Activated naive CD8-positive, alpha-beta T cell treated with anti-CD3 and anti-CD28 coated beads, Interleukin-2, amount 50 U/mL, for 24 hours (primary cell): ENCODE measurements at regions not wholly inside any gene's neighbourhood (a gene's known extent, or its start where the extent isn't known, plus 50 kb on each side); places are given as distances from the start of the nearest gene placed in this dataset.

Experiments
- ATAC-seq: fragments of 150-1000 bp; cut with Tn5 transposase; one replicate; pipeline ENCODE4 v1.10.0; 2021
- DNase-seq: peaks from one replicate; pipeline ENCODE4 v3.0.0; 2021
- H3K27ac Mint-ChIP-seq: one replicate; pipeline ENCODE4 v1.8.0; 2021; ENCODE audit warnings: mild to moderate bottlenecking, mixed read lengths
- H3K27me3 Mint-ChIP-seq: one replicate; pipeline ENCODE4 v1.8.0; 2021; ENCODE audit warnings: mixed read lengths
- H3K36me3 Mint-ChIP-seq: one replicate; pipeline ENCODE4 v1.8.0; 2021; ENCODE audit warnings: low read depth, mixed read lengths
- H3K4me1 Mint-ChIP-seq: one replicate; pipeline ENCODE4 v1.8.0; 2021; ENCODE audit warnings: mixed read lengths
- H3K4me3 Mint-ChIP-seq: one replicate; pipeline ENCODE4 v1.8.0; 2021; ENCODE audit warnings: mild to moderate bottlenecking, moderate library complexity, mixed read lengths
- H3K9me3 Mint-ChIP-seq: one replicate; pipeline ENCODE4 v1.8.0; 2021; ENCODE audit warnings: mixed read lengths

DNA sequence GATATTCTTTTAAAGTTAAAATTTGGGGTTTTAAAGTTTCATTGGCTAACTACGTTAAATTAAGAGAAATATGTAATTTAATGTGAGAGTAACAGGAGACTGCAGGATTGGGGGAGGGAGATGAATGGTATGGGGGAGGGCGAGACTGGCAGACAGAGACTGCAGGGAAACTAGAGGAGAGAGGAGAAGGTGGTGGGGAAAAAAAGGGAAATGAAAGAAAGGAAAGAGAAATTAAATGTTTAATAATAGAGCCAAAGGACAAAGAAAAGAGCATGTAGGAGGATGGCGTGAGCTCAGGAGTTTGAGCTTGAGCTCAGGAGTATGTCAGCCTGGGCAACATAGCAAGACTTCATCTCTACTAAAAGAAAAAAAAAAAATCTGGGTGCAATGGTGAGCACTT is 115.9 kb downstream of the RFC3 start:
- DNase-seq (no peak), ATAC-seq (no peak)
- no peaks in the 10 kb centered on the region for H3K9me3 Mint-ChIP-seq
- no peak overlapping the region for H3K27ac Mint-ChIP-seq
- no peaks in the 10 kb centered on the region for H3K4me1 Mint-ChIP-seq
- H3K36me3 Mint-ChIP-seq, result no peaks in the 10 kb centered on the region
- no peaks in the 10 kb centered on the region for H3K27me3 Mint-ChIP-seq
- H3K4me3 Mint-ChIP-seq, result no peak overlapping the region

DNA sequence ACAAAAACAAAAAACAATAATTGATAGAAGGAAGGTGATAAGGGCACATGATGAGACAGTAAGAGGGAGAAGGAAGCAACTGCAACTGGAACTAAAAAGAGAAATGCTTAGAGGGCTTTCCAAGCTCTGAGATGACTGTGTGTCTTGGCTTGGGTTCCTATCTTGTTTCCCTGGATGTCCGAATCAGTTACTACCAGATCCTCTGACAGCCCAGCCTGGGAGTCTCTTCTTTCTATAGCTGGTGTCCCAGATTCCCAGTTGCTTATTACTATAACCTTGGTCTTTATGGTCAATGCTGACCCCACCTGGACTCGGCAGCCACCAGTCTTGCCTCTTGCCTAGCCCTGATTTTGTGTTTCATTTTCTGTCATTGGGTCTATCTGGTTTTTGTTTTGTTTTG is 116.4 kb downstream of the RFC3 start:
- H3K27ac Mint-ChIP-seq, result no peak overlapping the region
- no peak for DNase-seq
- H3K27me3 Mint-ChIP-seq, result no peaks in the 10 kb centered on the region
- no peaks in the 10 kb centered on the region for H3K9me3 Mint-ChIP-seq
- H3K4me1 Mint-ChIP-seq, result no peaks in the 10 kb centered on the region
- H3K4me3 Mint-ChIP-seq, result no peak overlapping the region
- H3K36me3 Mint-ChIP-seq, result no peaks in the 10 kb centered on the region
- ATAC-seq, result no peak

DNA sequence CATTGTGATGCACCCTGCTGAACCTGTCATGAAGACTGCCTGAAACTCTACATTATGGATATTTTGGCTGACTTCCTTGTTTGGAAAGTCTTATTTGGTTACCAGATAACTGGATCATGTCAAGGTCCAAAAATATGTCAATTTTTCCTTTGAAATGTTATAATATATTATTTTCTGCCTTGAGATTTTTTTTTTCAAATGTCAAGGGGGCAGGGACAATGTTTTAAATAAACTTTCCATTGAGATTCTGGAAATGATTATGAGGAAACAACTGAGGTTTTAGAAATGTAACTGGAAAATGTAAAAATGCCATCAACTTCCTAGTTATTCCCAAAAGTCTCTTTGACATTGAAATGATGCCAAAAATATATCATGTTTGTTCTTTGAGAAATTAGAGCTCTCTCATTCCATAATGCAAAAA is 117.0 kb downstream of the RFC3 start:
- H3K4me3 Mint-ChIP-seq, result no peak overlapping the region
- H3K4me1 Mint-ChIP-seq, result no peaks in the 10 kb centered on the region
- no peaks in the 10 kb centered on the region for H3K36me3 Mint-ChIP-seq
- no peaks in the 10 kb centered on the region for H3K27me3 Mint-ChIP-seq
- DNase-seq (no peak), ATAC-seq (no peak)
- H3K9me3 Mint-ChIP-seq, result no peaks in the 10 kb centered on the region
- H3K27ac Mint-ChIP-seq, result no peak overlapping the region

DNA sequence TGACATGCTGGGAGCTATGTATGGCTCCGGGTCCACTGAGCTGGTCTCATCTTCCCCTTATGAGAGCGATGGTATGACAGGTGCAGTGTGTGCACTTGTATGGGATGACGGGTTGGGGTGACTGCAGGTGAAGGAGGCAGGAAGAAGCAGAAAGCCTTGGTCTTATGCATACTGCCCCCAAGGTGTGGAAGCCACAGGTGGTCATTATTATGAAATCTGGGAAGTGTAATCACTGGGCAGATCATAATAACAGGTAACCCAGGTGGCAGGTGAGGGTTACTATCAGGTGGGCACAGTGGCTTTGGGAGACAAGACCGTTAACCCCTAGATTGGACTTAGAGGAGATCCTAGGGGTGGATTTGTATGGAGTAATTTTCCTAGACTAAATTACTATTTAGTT is 118.0 kb downstream of the RFC3 start:
- Mint-ChIP-seq H3K27me3 (no peaks in the 10 kb centered on the region), H3K9me3 (no peaks in the 10 kb centered on the region), H3K4me1 (no peaks in the 10 kb centered on the region), H3K4me3 (no peak overlapping the region), H3K27ac (no peak overlapping the region), H3K36me3 (no peaks in the 10 kb centered on the region)
- DNase-seq, result no peak
- ATAC-seq, result no peak

DNA sequence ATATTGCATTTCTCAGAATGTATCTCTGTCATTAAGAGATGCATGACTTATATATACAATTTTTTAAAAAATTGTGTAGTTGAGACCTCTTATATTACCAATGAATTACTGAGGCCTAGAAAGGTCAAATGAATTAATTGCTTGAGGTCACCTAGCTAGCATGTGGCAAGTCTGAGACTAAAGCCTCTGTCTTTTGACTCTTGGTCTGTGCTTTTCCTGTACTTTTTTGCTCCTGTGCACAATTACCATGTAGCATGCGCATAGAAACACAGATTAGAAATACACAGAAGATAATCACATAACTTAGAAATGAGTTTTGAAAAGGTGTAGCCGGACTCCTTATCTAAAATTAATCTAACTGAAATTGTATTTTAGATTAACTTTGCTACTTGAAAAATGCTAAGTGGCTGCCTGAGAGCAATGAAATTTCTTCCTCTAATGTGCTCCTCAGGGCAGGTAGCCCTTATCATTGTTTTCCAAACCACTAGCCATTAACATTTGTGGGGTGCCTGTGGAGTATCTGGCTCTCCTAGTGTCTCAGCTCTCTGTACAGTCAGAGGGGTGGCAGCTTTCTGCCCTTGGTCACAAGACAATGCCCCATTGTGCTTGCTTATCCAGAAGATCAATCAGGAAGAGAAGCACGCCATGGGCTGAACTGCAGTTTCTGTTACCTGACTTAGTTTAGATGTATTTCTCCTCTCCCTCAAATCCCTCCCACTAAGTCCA is 119.6 kb downstream of the RFC3 start:
- DNase-seq, result no peak
- no peaks in the 10 kb centered on the region for H3K36me3 Mint-ChIP-seq
- no peaks in the 10 kb centered on the region for H3K9me3 Mint-ChIP-seq
- no peak overlapping the region for H3K4me3 Mint-ChIP-seq
- no peak overlapping the region for H3K27ac Mint-ChIP-seq
- no peaks in the 10 kb centered on the region for H3K27me3 Mint-ChIP-seq
- ATAC-seq, result no peak
- H3K4me1 Mint-ChIP-seq, result no peaks in the 10 kb centered on the region

DNA sequence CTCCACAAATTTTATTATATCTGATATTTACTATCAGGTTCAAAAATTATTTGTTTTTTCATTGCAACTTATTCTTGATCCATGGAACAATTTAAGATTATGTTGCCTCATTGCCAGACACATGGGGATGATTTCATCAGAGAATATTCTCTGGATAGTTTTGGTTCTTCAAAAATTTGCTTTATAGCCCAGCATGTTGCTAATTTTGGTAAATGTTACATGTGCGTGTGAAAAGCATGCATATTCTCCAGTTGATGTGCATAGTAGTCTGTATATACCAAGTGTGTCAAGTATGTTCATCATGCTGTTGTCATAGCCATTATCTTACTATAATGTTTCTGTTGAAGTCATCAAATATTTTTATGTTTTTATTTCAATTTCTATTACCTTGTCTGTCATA is 122.3 kb downstream of the RFC3 start:
- ATAC-seq (no peak), DNase-seq (no peak)
- Mint-ChIP-seq H3K36me3 (no peaks in the 10 kb centered on the region), H3K27me3 (no peaks in the 10 kb centered on the region), H3K4me3 (no peak overlapping the region), H3K27ac (no peak overlapping the region), H3K9me3 (no peaks in the 10 kb centered on the region), H3K4me1 (no peaks in the 10 kb centered on the region)

DNA sequence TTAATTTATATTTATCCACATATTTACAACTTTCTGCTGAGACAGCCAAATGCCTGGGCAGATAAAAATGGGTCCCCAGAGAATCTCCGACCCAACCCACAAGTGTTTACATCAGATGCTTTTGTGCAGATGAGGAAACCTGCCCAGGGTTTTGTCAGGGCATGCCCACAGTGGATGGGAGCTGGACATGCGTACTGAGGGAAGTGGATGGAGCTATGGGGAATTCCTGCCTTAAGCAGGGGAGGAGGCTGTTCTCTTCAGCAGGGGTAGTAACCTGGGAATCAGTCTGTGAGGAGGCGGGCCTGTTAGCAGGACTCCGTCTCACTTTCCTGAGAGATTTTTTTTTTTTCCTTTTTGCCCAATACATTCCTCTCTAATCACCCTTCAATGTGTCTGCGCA is 122.9 kb downstream of the RFC3 start:
- Mint-ChIP-seq H3K4me1 (no peaks in the 10 kb centered on the region), H3K27ac (no peak overlapping the region), H3K36me3 (no peaks in the 10 kb centered on the region), H3K4me3 (no peak overlapping the region), H3K27me3 (no peaks in the 10 kb centered on the region), H3K9me3 (no peaks in the 10 kb centered on the region)
- DNase-seq, result no peak
- ATAC-seq, result no peak

DNA sequence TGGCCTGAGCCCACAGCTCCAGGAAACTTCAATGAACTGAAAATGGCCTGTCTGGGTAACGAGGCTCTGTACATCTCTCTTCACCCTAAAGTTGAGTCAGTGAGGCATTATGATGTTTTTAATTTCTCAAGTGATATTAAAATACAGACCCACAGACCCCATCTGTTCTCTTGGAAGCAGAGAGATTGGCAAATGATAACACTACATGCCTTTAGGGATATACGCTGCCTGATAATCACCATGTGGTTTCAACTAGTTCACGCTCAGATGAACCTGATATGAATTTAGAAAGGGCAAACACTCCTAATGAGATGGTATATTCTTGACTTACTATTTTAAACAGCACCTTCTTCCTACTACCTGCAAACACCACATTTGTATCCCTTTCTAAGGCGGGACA is 127.5 kb downstream of the RFC3 start:
- ATAC-seq (no peak), DNase-seq (no peak)
- no peaks in the 10 kb centered on the region for H3K9me3 Mint-ChIP-seq
- no peaks in the 10 kb centered on the region for H3K27me3 Mint-ChIP-seq
- no peaks in the 10 kb centered on the region for H3K36me3 Mint-ChIP-seq
- H3K4me3 Mint-ChIP-seq, result no peak overlapping the region
- H3K27ac Mint-ChIP-seq, result no peak overlapping the region
- H3K4me1 Mint-ChIP-seq, result no peaks in the 10 kb centered on the region

DNA sequence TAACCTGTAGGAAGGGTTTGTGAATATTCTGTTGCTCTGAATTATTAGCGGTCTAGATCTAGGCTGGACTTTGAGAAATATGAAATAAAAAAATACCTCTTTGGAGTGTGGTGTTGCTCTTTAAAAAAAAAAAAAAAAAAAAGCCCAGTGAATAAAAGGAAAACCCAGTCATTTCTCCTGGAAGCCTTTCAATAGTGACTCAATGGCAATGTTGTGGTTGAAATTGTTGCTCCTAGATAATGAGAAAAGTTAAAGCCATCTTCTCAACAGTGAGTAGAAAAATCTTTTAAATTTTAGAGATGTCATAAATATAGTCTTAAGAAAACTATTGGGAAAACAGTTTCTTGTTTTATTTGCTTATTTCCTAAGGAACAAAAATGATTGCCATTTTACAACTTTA is 135.3 kb downstream of the RFC3 start:
- Mint-ChIP-seq H3K27me3 (no peaks in the 10 kb centered on the region), H3K4me1 (no peaks in the 10 kb centered on the region), H3K4me3 (no peak overlapping the region), H3K9me3 (no peaks in the 10 kb centered on the region), H3K27ac (no peak overlapping the region), H3K36me3 (no peaks in the 10 kb centered on the region)
- no peak for ATAC-seq
- DNase-seq, result no peak

DNA sequence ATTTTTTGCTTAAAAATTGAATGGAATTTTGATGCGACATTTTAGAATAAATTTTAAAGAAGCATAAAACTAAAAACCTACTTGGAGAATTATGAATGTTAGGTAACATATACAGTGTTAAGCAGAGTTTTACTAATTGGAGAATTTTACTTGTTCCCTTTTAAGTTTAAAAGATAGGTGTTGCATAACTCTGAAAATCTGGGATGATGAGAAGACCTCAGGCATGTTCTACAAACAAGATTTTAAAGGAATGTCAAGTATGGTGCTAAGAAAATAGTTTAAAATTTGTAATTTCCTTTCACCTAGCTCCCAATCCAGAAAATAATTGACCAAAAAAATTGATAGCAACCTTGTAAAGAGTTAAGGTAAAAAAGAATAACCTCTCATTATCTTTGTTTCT is 135.8 kb downstream of the RFC3 start:
- no peak overlapping the region for H3K4me3 Mint-ChIP-seq
- H3K27me3 Mint-ChIP-seq, result no peaks in the 10 kb centered on the region
- DNase-seq, result no peak
- H3K4me1 Mint-ChIP-seq, result no peaks in the 10 kb centered on the region
- no peaks in the 10 kb centered on the region for H3K36me3 Mint-ChIP-seq
- ATAC-seq, result no peak
- H3K9me3 Mint-ChIP-seq, result no peaks in the 10 kb centered on the region
- H3K27ac Mint-ChIP-seq, result no peak overlapping the region

DNA sequence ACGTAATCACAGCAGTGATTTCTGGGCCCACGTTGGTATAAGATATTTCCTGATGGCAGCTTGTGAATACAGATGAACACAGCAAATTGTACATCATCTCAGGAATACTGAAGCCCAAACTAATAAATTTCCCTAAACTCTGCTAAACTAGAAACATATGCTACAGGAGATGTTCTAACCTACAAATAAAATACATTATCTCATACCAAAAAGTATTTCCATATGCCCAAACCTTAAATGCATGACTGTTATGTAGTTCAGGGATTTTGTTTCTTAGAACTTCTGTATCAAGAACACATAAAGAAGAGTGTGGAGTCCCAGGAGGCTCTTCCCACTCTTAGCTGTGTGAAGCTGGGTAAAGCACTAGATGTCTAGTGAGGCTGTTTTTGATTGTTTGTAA is 138.4 kb downstream of the RFC3 start:
- Mint-ChIP-seq H3K9me3 (no peaks in the 10 kb centered on the region), H3K27me3 (no peaks in the 10 kb centered on the region), H3K4me1 (no peaks in the 10 kb centered on the region), H3K4me3 (no peak overlapping the region), H3K36me3 (no peaks in the 10 kb centered on the region), H3K27ac (no peak overlapping the region)
- no peak for ATAC-seq
- no peak for DNase-seq

DNA sequence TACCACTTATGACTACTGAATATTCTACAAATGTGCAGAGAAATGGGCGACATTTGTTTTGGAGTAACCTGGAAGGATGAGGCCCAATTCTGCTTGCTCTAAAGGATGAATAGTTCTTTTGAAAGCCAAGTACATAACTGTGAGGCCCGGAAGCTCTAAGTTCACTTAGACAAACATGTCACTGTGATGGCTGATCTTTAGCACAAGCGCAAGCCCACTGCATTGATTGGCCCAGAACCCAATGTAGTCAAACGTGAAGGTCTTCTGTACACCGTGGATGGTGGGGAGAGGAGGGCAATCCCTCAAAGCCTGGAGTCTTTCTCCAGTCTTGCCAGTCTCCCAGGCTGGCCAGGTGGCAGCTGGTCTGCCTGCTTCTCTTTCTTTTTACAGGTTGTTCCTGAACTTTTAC is 139.6 kb downstream of the RFC3 start:
- H3K36me3 Mint-ChIP-seq, result no peaks in the 10 kb centered on the region
- no peaks in the 10 kb centered on the region for H3K27me3 Mint-ChIP-seq
- no peak overlapping the region for H3K27ac Mint-ChIP-seq
- no peak overlapping the region for H3K4me3 Mint-ChIP-seq
- H3K9me3 Mint-ChIP-seq, result no peaks in the 10 kb centered on the region
- no peak for ATAC-seq
- no peaks in the 10 kb centered on the region for H3K4me1 Mint-ChIP-seq
- DNase-seq, result no peak

DNA sequence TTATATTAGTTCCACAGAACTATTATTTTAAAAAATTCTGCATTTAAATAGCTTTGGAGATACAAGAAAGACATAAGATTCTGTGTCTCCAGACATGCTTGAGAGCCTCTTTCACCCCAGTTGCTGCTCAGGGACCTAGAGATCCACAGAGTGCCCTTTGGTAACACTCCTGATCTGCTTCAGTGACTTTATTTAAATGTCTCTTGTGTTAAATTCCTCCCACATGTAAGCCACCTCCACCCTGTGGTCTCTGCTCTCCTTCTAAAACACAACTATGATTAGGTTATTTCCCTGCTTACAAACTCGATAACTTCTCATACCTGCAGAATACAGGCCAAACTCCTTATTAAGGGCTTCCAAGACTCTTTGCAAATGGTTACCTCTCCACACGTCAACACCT is 141.0 kb downstream of the RFC3 start:
- H3K27ac Mint-ChIP-seq, result no peak overlapping the region
- H3K4me1 Mint-ChIP-seq, result no peaks in the 10 kb centered on the region
- H3K27me3 Mint-ChIP-seq, result no peaks in the 10 kb centered on the region
- H3K9me3 Mint-ChIP-seq, result no peaks in the 10 kb centered on the region
- H3K4me3 Mint-ChIP-seq, result no peak overlapping the region
- no peaks in the 10 kb centered on the region for H3K36me3 Mint-ChIP-seq
- ATAC-seq (no peak), DNase-seq (no peak)

DNA sequence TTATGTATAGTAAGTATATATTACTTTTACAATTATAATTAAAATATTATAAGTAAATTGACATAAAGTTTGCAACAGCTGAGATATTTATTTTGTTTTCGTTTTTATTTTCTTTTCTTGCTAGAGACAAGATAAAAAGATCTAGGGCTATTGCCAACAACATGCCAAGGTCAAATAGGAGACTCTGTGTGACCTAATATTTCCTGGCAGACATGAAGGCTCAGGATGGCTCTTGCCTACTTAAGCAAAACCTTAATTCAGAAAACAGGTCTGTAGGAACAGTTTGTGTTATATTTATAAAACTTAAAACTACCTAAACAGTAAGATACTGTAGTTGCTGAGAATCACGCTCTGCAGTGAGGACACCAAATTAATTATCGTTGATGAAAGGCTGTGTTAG is 145.2 kb downstream of the RFC3 start:
- ATAC-seq, result no peak
- Mint-ChIP-seq H3K4me1 (no peaks in the 10 kb centered on the region), H3K9me3 (peaks cover 3% of the 10 kb centered on the region), H3K4me3 (no peak overlapping the region), H3K27ac (no peak overlapping the region), H3K27me3 (no peaks in the 10 kb centered on the region), H3K36me3 (no peaks in the 10 kb centered on the region)
- no peak for DNase-seq

DNA sequence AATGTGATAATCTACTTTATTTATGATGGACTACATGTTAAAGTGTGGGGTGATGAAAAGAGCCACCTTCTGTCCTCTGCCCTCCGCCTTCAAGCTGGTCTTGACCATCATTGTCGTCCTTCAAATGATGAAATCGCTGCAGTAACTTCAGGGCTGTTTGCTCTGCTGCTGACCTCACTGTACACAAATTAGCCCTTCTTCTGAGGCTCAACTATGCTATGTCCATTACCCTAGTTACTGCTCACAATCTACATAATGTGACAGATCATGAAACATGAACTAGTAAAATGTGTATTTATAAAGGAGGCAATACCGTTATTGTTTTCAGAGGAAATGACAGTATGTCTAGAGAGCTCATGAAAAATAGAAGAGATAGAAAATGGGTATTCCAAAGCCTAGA is 145.9 kb downstream of the RFC3 start:
- peaks cover 3% of the 10 kb centered on the region for H3K9me3 Mint-ChIP-seq
- H3K4me1 Mint-ChIP-seq, result no peaks in the 10 kb centered on the region
- no peak overlapping the region for H3K4me3 Mint-ChIP-seq
- no peaks in the 10 kb centered on the region for H3K27me3 Mint-ChIP-seq
- no peak overlapping the region for H3K27ac Mint-ChIP-seq
- DNase-seq (no peak), ATAC-seq (no peak)
- no peaks in the 10 kb centered on the region for H3K36me3 Mint-ChIP-seq
